ENCODE measurements at regions not wholly inside any gene's neighbourhood (a gene's known extent, or its start where the extent isn't known, plus 50 kb on each side); places are given as distances from the start of the nearest gene placed in this dataset.

DNA sequence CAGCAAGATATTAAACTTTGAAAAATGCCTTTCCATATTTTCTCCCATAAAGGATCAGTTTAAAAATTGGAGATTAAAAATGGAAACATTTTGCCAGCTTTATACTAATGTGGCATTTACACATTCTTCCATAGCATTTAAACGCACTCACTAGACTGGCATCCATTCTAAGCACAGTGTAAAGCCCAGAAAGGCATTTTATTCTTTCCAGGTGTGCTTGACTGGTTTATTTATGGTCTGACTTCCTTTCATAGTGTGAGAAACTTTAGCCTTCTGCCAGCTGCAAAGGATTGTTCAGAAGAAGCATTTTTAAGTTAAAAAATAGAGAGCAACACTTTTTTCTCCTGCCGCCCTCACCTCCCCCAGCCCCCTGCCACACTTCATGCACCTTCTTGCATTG is 271.7 kb upstream of the PSMD7 start (continued):
- TF ChIP-seq BHLHE40 (IDR thresholded peaks at IDR 0.05; ENCODE audit: borderline replicate concordance in 1 of 2, low read depth in 2 of 2, low read length in 1 of 2) = no peak

DNA sequence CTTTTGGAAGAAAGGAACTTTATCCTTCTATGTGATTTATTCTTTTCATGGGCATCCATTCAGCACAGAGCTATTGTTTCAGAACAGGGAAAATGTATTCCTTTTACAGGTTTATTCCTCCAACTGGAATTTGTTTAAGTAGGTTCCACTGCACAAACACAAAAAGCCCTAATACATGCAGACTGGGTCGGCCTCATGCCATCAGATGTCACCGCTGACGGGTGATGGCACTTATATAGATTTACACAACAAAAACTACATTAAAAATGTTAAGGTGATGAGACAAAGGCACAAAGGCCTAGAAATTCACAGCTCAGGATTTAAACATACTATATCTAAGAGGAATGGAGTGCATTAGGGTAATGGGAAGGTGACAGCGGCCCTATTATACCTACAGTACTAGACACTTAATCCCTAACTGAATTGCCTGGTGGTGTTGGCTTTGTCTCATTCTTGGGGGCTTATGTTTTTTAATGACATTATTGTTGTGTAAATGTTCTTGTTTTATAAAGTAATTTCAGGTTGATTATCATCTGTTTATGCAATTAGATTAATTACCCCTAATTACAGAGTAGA is 276.4 kb upstream of the PSMD7 start:
- 41% methylated on average over 4 of the region's 4 CpGs for WGBS (ENCODE audit: insufficient coverage, insufficient replicate concordance, low lambda C conversion rate, missing lambda C conversion rate)
- RAD21 ChIA-PET (ENCODE audit: unreplicated experiment) = no interaction called here
- TF ChIP-seq NFYA (IDR thresholded peaks at IDR 0.05; ENCODE audit: borderline replicate concordance, low read depth, low read length) (no peak), ZNF687 (IDR thresholded peaks at IDR 0.05) (no peak), SIN3A (IDR thresholded peaks at IDR 0.05; ENCODE audit: low read depth, low read length) (no peak), CEBPB (IDR thresholded peaks at IDR 0.05; ENCODE audit: borderline replicate concordance in 1 of 2, low read depth in 2 of 2, low read length in 2 of 2) (no peak), POU2F2 (IDR thresholded peaks at IDR 0.05; ENCODE audit: borderline replicate concordance, low read depth, low read length) (no peak), POLR2AphosphoS5 (IDR thresholded peaks at IDR 0.05; ENCODE audit: low read length) (no peak), CUX1 (IDR thresholded peaks at IDR 0.05; ENCODE audit: insufficient replicate concordance, low read depth, low read length) (no peak), MEF2A (IDR thresholded peaks at IDR 0.05; ENCODE audit: insufficient read depth, low read depth, low read length) (no peak), HCFC1 (IDR thresholded peaks at IDR 0.05; ENCODE audit: low read length) (no peak), SP1 (IDR thresholded peaks at IDR 0.05; ENCODE audit: low read depth, low read length) (no peak), KDM1A (IDR thresholded peaks at IDR 0.05; ENCODE audit: borderline replicate concordance) (no peak), EP300 (IDR thresholded peaks at IDR 0.05; ENCODE audit: borderline replicate concordance in 1 of 2, control insufficient read depth in 1 of 2, low read depth in 2 of 2, low read length in 2 of 2) (no peak)

More for the DNA sequence above, 276.4 kb upstream of the PSMD7 start:
- Histone ChIP-seq H3K9me3 (replicated peaks; ENCODE audit: control insufficient read depth, insufficient read depth, low read length) (no peaks in the 10 kb centered on the region), H3K79me2 (ENCODE audit: control insufficient read depth, insufficient read depth, low read length) (no peaks in the 10 kb centered on the region), H2AFZ (ENCODE audit: control insufficient read depth, low read depth, low read length) (no peak overlapping the region), H3K27me3 (replicated peaks in 1 of 2; ENCODE audit: control insufficient read depth in 2 of 2, insufficient read depth in 2 of 2, low read length in 1 of 2) (no peaks in the 10 kb centered on the region), H3K9ac (ENCODE audit: control insufficient read depth, insufficient read depth, low read length) (no peak overlapping the region), H3K4me3 (no peak overlapping the region), H4K20me1 (ENCODE audit: control insufficient read depth, insufficient read depth) (no peaks in the 10 kb centered on the region), H3K27ac (ENCODE audit: control insufficient read depth, insufficient read depth) (no peak overlapping the region), H3K4me1 (ENCODE audit: control insufficient read depth, insufficient read depth, low read length) (no peaks in the 10 kb centered on the region), H3K4me2 (ENCODE audit: control insufficient read depth, insufficient read depth) (no peak overlapping the region), H3K36me3 (ENCODE audit: control insufficient read depth in 2 of 2, insufficient read depth in 2 of 2, low read length in 1 of 2) (no peaks in the 10 kb centered on the region)
- no peak for DNase-seq (ENCODE audit: low read depth, low spot score)
- ChIA-PET SMC1A (ENCODE audit: uncharacterized antibody, unreplicated experiment) (interaction anchor here (1.2 kb wide), 1 partner anchor 44 kb away, joined by 3 read pairs; no protein-coding TSS in a partner anchor), POLR2A (no interaction called here), CTCF (interaction anchor here (1.0 to 1.1 kb wide), 2 partner anchors 143 to 255 kb away, joined by 3 read pairs; no protein-coding TSS in a partner anchor)
- in situ Hi-C loops (cut with MboI) (no loop called here), intact Hi-C loops (cut with micrococcal nuclease; ENCODE audit: unreplicated experiment) (no loop called here)
- FAIRE-seq = no peak
- BruUV-seq (replicated peaks) = no TSS peak
- no peak for ATAC-seq
